H1 (cell line): ENCODE measurements at regions not wholly inside any gene's neighbourhood (a gene's known extent, or its start where the extent isn't known, plus 50 kb on each side); places are given as distances from the start of the nearest gene placed in this dataset.

Source experiments
- BACH1 ChIP-seq: IDR thresholded peaks from 2 replicates; pipeline ENCODE4 v1.6.1; 2012; ENCODE audit warnings: low read length, improper control_type of control experiment
- CEBPB ChIP-seq: IDR thresholded peaks from 2 replicates; pipeline ENCODE4 v1.6.1; 2012; ENCODE audit warnings: low read depth, low read length
- CHD1 ChIP-seq: IDR thresholded peaks from 2 replicates; pipeline ENCODE4 v1.6.1; 2012; ENCODE audit warnings: low read depth, low read length, improper control_type of control experiment
- CTCF ChIP-seq, 3 experiments: IDR thresholded peaks; 1 replicate in 2 of 3; 2 replicates in 1 of 3; pipeline versions ENCODE4 v1.5.1 to v1.6.1; 2011; ENCODE audit warnings: low read length in 3 of 3, mild to moderate bottlenecking in 3 of 3, inconsistent platforms in 2 of 3, low read depth in 1 of 3, moderate library complexity in 1 of 3; ENCODE audit not compliant: insufficient read depth in 1 of 3; ENCODE audit errors: control extremely low read depth in 1 of 3
- GABPA ChIP-seq: IDR thresholded peaks from 2 replicates; pipeline ENCODE4 v1.6.1; 2011; ENCODE audit warnings: mild to moderate bottlenecking, low read length, moderate library complexity, borderline replicate concordance; ENCODE audit not compliant: insufficient read depth
- HDAC6 ChIP-seq: IDR thresholded peaks from one replicate; pipeline ENCODE4 v1.7.1; 2012; ENCODE audit warnings: low read depth, mild to moderate bottlenecking, inconsistent platforms, low read length, moderate library complexity
- POLR2A ChIP-seq, 2 experiments: IDR thresholded peaks; 1 replicate in 1 of 2; 2 replicates in 1 of 2; pipeline ENCODE4 v1.6.1; 2011; ENCODE audit warnings: low read depth in 2 of 2, low read length in 2 of 2, mild to moderate bottlenecking in 2 of 2; ENCODE audit errors: control extremely low read depth in 1 of 2
- RFX5 ChIP-seq: IDR thresholded peaks from 2 replicates; pipeline ENCODE4 v1.6.1; 2011; ENCODE audit warnings: low read depth, low read length, improper control_type of control experiment, borderline replicate concordance
- SIX5 ChIP-seq: IDR thresholded peaks from 2 replicates; pipeline ENCODE4 v1.6.1; 2011; ENCODE audit warnings: mild to moderate bottlenecking, low read depth, low read length
- TAF1 ChIP-seq: IDR thresholded peaks from 2 replicates; pipeline ENCODE4 v1.6.1; 2011; ENCODE audit warnings: mild to moderate bottlenecking, low read depth, low read length
- ZNF274 ChIP-seq: IDR thresholded peaks from 2 replicates; pipeline ENCODE4 v1.7.0; 2012; ENCODE audit warnings: low read length, borderline replicate concordance; ENCODE audit errors: extremely low read depth

DNA sequence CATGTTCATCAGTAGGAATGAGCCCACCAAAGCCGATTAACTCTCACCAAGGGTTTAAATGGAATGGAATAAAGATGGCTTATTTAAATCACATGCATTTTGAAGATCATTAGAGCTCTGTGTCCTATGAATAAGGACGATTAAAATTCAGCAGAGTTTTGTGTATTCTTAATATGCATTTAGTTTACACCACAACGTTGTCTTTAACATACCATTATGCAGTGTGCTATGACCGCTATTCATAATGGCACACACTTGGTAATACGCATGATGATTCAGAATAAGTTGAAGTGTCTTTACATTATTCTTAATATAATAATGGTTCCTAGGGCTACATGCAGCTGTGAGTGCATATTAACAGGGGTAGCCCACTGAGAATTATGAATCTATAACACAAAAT, 190.7 kb downstream of the PTBP2 start:
- no peak for TF ChIP-seq CHD1
- TF ChIP-seq RFX5, result no peak
- TF ChIP-seq POLR2A (IDR thresholded peaks at IDR 0.05; ENCODE audit: control extremely low read depth in 1 of 2, low read depth in 2 of 2, low read length in 2 of 2), result no peak
- no peak for TF ChIP-seq GABPA
- no peak for TF ChIP-seq SIX5
- no peak for TF ChIP-seq CTCF (IDR thresholded peaks at IDR 0.05; ENCODE audit: control extremely low read depth in 1 of 3, insufficient read depth in 1 of 3, low read depth in 1 of 3, low read length in 3 of 3)
- TF ChIP-seq BACH1, result no peak
- TF ChIP-seq ZNF274, result no peak
- TF ChIP-seq CEBPB, result no peak
- no peak for TF ChIP-seq HDAC6
- TF ChIP-seq TAF1, result no peak
